ENCODE measurements at regions not wholly inside any gene's neighbourhood (a gene's known extent, or its start where the extent isn't known, plus 50 kb on each side); places are given as distances from the start of the nearest gene placed in this dataset.

GRCh38 chr2:53473236-53473635 lies 294.4 kb upstream of the CHAC2 start:
- no peak for TF ChIP-seq CTCF (IDR thresholded peaks at IDR 0.05)
- no peak for TF ChIP-seq POLR2A (IDR thresholded peaks at IDR 0.05)
- no peak for TF ChIP-seq EP300 (IDR thresholded peaks at IDR 0.05)
